Endothelial cell of umbilical vein (primary cell): ENCODE measurements at regions not wholly inside any gene's neighbourhood (a gene's known extent, or its start where the extent isn't known, plus 50 kb on each side); places are given as distances from the start of the nearest gene placed in this dataset.

ENCODE experiments used
- BruUV-seq: library from RNA; stranded (reverse); fragments of 400-500 nt; replicated peaks from 2 replicates; lab custom pipeline; 2021; lab: Mats Ljungman, UMichigan
- CTCF ChIA-PET: fragments of 300-600, 350-600 bp; sonication (Branson Sonifier 250); formaldehyde crosslinking; loops from one replicate; lab custom pipeline; 2021; ENCODE audit warnings: antibody characterized with exemption, inconsistent platforms; lab: Charles Lee
- POLR2A ChIA-PET: fragments of 300-600, 350-600 bp; sonication (Branson Sonifier 250); formaldehyde crosslinking; loops from one replicate; lab custom pipeline; 2021; ENCODE audit warnings: antibody characterized with exemption, inconsistent platforms; lab: Charles Lee
- DNase-seq: peaks from one replicate; pipeline ENCODE4 v3.0.0-alpha.2; 2011; ENCODE audit warnings: low read depth, low spot score
- FAIRE-seq: peaks from 2 replicates; lab custom pipeline; 2011; peaks lifted over from hg19 to GRCh38; lab: Jason Lieb, UNC
- H2AFZ ChIP-seq: 2 replicates; pipeline ENCODE4 v1.6.0; 2012; ENCODE audit warnings: low read depth, low read length, control low read depth, inconsistent platforms
- H3K27ac ChIP-seq: 2 replicates; pipeline ENCODE4 v1.5.1; 2011; ENCODE audit warnings: low read depth, mild to moderate bottlenecking, control low read depth, low read length, moderate library complexity; ENCODE audit not compliant: insufficient read depth
- H3K27me3 ChIP-seq, 2 experiments: 2 replicates each; pipeline versions ENCODE4 v1.6.0 to v1.6.1; 2011; ENCODE audit warnings: low read length in 2 of 2, mixed read lengths in 1 of 2; ENCODE audit not compliant: control insufficient read depth in 2 of 2, insufficient read depth in 2 of 2
- H3K36me3 ChIP-seq, 2 experiments: 2 replicates in 1 of 2; 3 replicates in 1 of 2; pipeline ENCODE4 v1.5.1; 2011; ENCODE audit warnings: low read length in 2 of 2, mild to moderate bottlenecking in 1 of 2, moderate library complexity in 1 of 2; ENCODE audit not compliant: control insufficient read depth in 2 of 2, insufficient read depth in 2 of 2; ENCODE audit errors: extremely low read depth in 1 of 2
- H3K4me1 ChIP-seq: 3 replicates; pipeline ENCODE4 v1.5.1; 2011; ENCODE audit warnings: mild to moderate bottlenecking, low read length; ENCODE audit not compliant: control insufficient read depth, insufficient read depth; ENCODE audit errors: extremely low read depth
- H3K4me2 ChIP-seq: 2 replicates; pipeline ENCODE4 v1.6.1; 2011; ENCODE audit warnings: low read length, control low read depth, mixed read lengths; ENCODE audit not compliant: insufficient read depth
- H3K4me3 ChIP-seq, 3 experiments: fragments of 200-600 bp in 1 of 3; sonication (generic), shearing (Covaris generic) in 1 of 3; replicated peaks in 1 of 3; 2 replicates each; pipeline ENCODE4 v1.5.1; 2011 to 2016; ENCODE audit warnings: control low read depth in 3 of 3, low read length in 3 of 3, mild to moderate bottlenecking in 2 of 3, inconsistent platforms in 1 of 3, low read depth in 1 of 3, moderate library complexity in 1 of 3; ENCODE audit not compliant: insufficient read depth in 1 of 3
- H3K79me2 ChIP-seq: 2 replicates; pipeline ENCODE4 v1.6.0; 2012; ENCODE audit warnings: low read length, inconsistent platforms; ENCODE audit not compliant: control insufficient read depth, insufficient read depth
- H3K9ac ChIP-seq: replicated peaks from 2 replicates; pipeline ENCODE3; 2011; ENCODE audit warnings: low read length, control low read depth; ENCODE audit not compliant: insufficient read depth; ENCODE audit errors: extremely low read depth
- H3K9me1 ChIP-seq: replicated peaks from 3 replicates; pipeline ENCODE4 v1.6.0; 2011; ENCODE audit warnings: mild to moderate bottlenecking, low read length; ENCODE audit not compliant: control insufficient read depth, insufficient read depth; ENCODE audit errors: extremely low read depth
- H3K9me3 ChIP-seq: replicated peaks from 2 replicates; pipeline ENCODE4 v1.5.1; 2012; ENCODE audit warnings: low read length, inconsistent platforms; ENCODE audit not compliant: control insufficient read depth, insufficient read depth
- H4K20me1 ChIP-seq: replicated peaks from 2 replicates; pipeline ENCODE3; 2011; ENCODE audit warnings: mild to moderate bottlenecking, low read length; ENCODE audit not compliant: control insufficient read depth, insufficient read depth; ENCODE audit errors: extremely low read depth
- CTCF ChIP-seq, 2 donors: IDR thresholded peaks; 1 replicate in 1 of 2; 2 replicates in 1 of 2; pipeline ENCODE4 v1.5.1; 2011; ENCODE audit warnings: low read length in 2 of 2, mild to moderate bottlenecking in 2 of 2, moderate library complexity in 2 of 2, control low read depth in 1 of 2, inconsistent platforms in 1 of 2, low read depth in 1 of 2; ENCODE audit not compliant: insufficient read depth in 1 of 2; ENCODE audit errors: extremely low read depth in 1 of 2
- EZH2 ChIP-seq: IDR thresholded peaks from 2 replicates; pipeline ENCODE4 v1.6.1; 2012; ENCODE audit warnings: borderline replicate concordance, low read depth, mild to moderate bottlenecking, moderate library complexity, low read length, inconsistent platforms; ENCODE audit not compliant: severe bottlenecking
- FOS ChIP-seq: IDR thresholded peaks from 2 replicates; pipeline ENCODE4 v1.6.1; 2011; ENCODE audit warnings: mild to moderate bottlenecking, low read length, moderate library complexity, borderline replicate concordance; ENCODE audit not compliant: insufficient read depth
- GATA2 ChIP-seq: IDR thresholded peaks from 2 replicates; pipeline ENCODE4 v1.7.0; 2011; ENCODE audit warnings: low read depth, mild to moderate bottlenecking, moderate library complexity, mixed read lengths, low read length; ENCODE audit not compliant: insufficient read length, insufficient read depth
- JUN ChIP-seq: IDR thresholded peaks from 2 replicates; pipeline ENCODE4 v1.6.1; 2011; ENCODE audit warnings: borderline replicate concordance, low read depth; ENCODE audit not compliant: insufficient read length, insufficient read depth
- MAX ChIP-seq: IDR thresholded peaks from 2 replicates; pipeline ENCODE4 v1.6.1; 2011; ENCODE audit not compliant: insufficient read depth, insufficient read length
- MYC ChIP-seq: IDR thresholded peaks from one replicate; pipeline ENCODE4 v1.6.1; 2011; ENCODE audit warnings: mild to moderate bottlenecking, low read depth, low read length
- POLR2A ChIP-seq: IDR thresholded peaks from 2 replicates; pipeline ENCODE4 v1.6.1; 2012; ENCODE audit warnings: low read depth, mild to moderate bottlenecking, control low read depth, low read length
- POLR2AphosphoS5 ChIP-seq: IDR thresholded peaks from 2 replicates; pipeline ENCODE4 v1.6.1; 2012; ENCODE audit warnings: low read depth, mild to moderate bottlenecking, control low read depth, low read length, moderate library complexity; ENCODE audit not compliant: insufficient read depth
- dilution Hi-C: fragments of 300-500 bp; cut with MboI; formaldehyde crosslinking; loops from one replicate; pipeline ENCODE4 v1.15.0; 2019; ENCODE audit warnings: low sequenced_read_pairs; ENCODE audit not compliant: extremely low pct_ligation_motif_present
- intact Hi-C: fragments of 100-400 bp; cut with micrococcal nuclease; formaldehyde crosslinking; loops from one replicate; pipeline ENCODE4 v1.10.0; 2022

- Histone ChIP-seq H3K9me1 (no peaks in the 10 kb centered on the region), H4K20me1 (no peaks in the 10 kb centered on the region), H3K36me3 (no peaks in the 10 kb centered on the region), H3K9me3 (no peaks in the 10 kb centered on the region), H3K79me2 (no peaks in the 10 kb centered on the region), H3K27ac (peak overlapping the region; percentile 93), H3K9ac (no peak overlapping the region), H3K4me1 (peaks cover 26% of the 10 kb centered on the region), H3K4me3 (no peak overlapping the region), H3K27me3 (no peaks in the 10 kb centered on the region), H2AFZ (peak overlapping the region; percentile 71), H3K4me2 (peak overlapping the region; percentile 32)
- peak; percentile 47 for TF ChIP-seq GATA2
- no peak for TF ChIP-seq JUN
- ChIA-PET CTCF (interaction anchor here (1.0 to 1.6 kb wide), 3 partner anchors 11 to 643 kb away, joined by 3 to 5 read pairs (median 4); no protein-coding TSS in a partner anchor), POLR2A (no interaction called here)
- BruUV-seq, result no TSS peak
- peak; percentile 48 for FAIRE-seq
- peak; percentile 18 for DNase-seq
- dilution Hi-C loops (no loop called here), intact Hi-C loops (no loop called here)
Measured at GRCh38 chr3:116930786-116931185, 221.2 kb downstream of the TUSC7 start.

- Histone ChIP-seq H2AFZ (no peak overlapping the region), H3K79me2 (no peaks in the 10 kb centered on the region), H3K9me3 (no peaks in the 10 kb centered on the region), H3K9ac (no peak overlapping the region), H3K4me2 (no peak overlapping the region), H3K36me3 (no peaks in the 10 kb centered on the region), H3K4me3 (no peak overlapping the region), H4K20me1 (no peaks in the 10 kb centered on the region), H3K27ac (no peak overlapping the region), H3K27me3 (peaks cover 2 to 3% of the 10 kb centered on the region in 2 experiments), H3K9me1 (no peaks in the 10 kb centered on the region), H3K4me1 (no peaks in the 10 kb centered on the region)
- no peak for DNase-seq
- no TSS peak for BruUV-seq
- CTCF ChIA-PET, result no interaction called here
- TF ChIP-seq MYC, result no peak
- no peak for TF ChIP-seq MAX
- TF ChIP-seq FOS, result no peak
- TF ChIP-seq JUN, result no peak
- TF ChIP-seq CTCF (IDR thresholded peaks at IDR 0.05; ENCODE audit: extremely low read depth in 1 of 2, insufficient read depth in 1 of 2, low read depth in 1 of 2, low read length in 2 of 2), result no peak
- no peak for TF ChIP-seq POLR2AphosphoS5
- TF ChIP-seq POLR2A, result no peak
- no peak for TF ChIP-seq GATA2
- no peak for TF ChIP-seq EZH2
- POLR2A ChIA-PET, result no interaction called here
- dilution Hi-C loops, result no loop called here
- FAIRE-seq, result no peak
- intact Hi-C loops, result no loop called here
Measured at GRCh38 chr3:116939091-116939490, 229.5 kb downstream of the TUSC7 start.
